ENCODE measurements at regions not wholly inside any gene's neighbourhood (a gene's known extent, or its start where the extent isn't known, plus 50 kb on each side); places are given as distances from the start of the nearest gene placed in this dataset.
A peak's percentile ranks its signal among the peaks of the same experiment; 100 is the strongest.

- H3K27ac Mint-ChIP-seq, result no peak overlapping the region
- POLR2A ChIA-PET, result no interaction called here
- CTCF ChIA-PET, result no interaction called here
- H3K4me1 Mint-ChIP-seq, result peaks cover 35% of the 10 kb centered on the region
- DNase-seq (ENCODE audit: low spot score) (no peak), ATAC-seq (peak; percentile 58)
- H3K27me3 Mint-ChIP-seq (ENCODE audit: low read depth), result no peaks in the 10 kb centered on the region
- TF ChIP-seq SMAD4 (CRISPR knock-in tag; IDR thresholded peaks at IDR 0.05) (no peak), PREB (CRISPR knock-in tag; IDR thresholded peaks at IDR 0.05; ENCODE audit: borderline replicate concordance) (no peak), ARID4B (CRISPR knock-in tag; IDR thresholded peaks at IDR 0.05; ENCODE audit: borderline replicate concordance) (no peak), HMGA2 (CRISPR knock-in tag; IDR thresholded peaks at IDR 0.05) (no peak), FOXP1 (CRISPR knock-in tag; IDR thresholded peaks at IDR 0.05; ENCODE audit: borderline replicate concordance) (no peak), ZNF121 (CRISPR knock-in tag; IDR thresholded peaks at IDR 0.05) (no peak), ELF4 (CRISPR knock-in tag; IDR thresholded peaks at IDR 0.05; ENCODE audit: low read depth) (no peak), NR1H2 (CRISPR knock-in tag; IDR thresholded peaks at IDR 0.05) (no peak), USF1 (CRISPR knock-in tag; IDR thresholded peaks at IDR 0.05) (peak; percentile 41; the same call in 1 of the 2 replicates), USF2 (CRISPR knock-in tag; IDR thresholded peaks at IDR 0.05) (peak; percentile 66), RELA (CRISPR knock-in tag; IDR thresholded peaks at IDR 0.05; ENCODE audit: borderline replicate concordance) (no peak), ERG (CRISPR knock-in tag; IDR thresholded peaks at IDR 0.05) (no peak), NR2C2 (CRISPR knock-in tag; IDR thresholded peaks at IDR 0.05) (no peak)
- TF ChIP-seq, protein P1, sequence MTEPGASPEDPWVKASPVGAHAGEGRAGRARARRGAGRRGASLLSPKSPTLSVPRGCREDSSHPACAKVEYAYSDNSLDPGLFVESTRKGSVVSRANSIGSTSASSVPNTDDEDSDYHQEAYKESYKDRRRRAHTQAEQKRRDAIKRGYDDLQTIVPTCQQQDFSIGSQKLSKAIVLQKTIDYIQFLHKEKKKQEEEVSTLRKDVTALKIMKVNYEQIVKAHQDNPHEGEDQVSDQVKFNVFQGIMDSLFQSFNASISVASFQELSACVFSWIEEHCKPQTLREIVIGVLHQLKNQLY (CRISPR knock-in tag; IDR thresholded peaks at IDR 0.05), result no peak
- TF ChIP-seq, protein P2, sequence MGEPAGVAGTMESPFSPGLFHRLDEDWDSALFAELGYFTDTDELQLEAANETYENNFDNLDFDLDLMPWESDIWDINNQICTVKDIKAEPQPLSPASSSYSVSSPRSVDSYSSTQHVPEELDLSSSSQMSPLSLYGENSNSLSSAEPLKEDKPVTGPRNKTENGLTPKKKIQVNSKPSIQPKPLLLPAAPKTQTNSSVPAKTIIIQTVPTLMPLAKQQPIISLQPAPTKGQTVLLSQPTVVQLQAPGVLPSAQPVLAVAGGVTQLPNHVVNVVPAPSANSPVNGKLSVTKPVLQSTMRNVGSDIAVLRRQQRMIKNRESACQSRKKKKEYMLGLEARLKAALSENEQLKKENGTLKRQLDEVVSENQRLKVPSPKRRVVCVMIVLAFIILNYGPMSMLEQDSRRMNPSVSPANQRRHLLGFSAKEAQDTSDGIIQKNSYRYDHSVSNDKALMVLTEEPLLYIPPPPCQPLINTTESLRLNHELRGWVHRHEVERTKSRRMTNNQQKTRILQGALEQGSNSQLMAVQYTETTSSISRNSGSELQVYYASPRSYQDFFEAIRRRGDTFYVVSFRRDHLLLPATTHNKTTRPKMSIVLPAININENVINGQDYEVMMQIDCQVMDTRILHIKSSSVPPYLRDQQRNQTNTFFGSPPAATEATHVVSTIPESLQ (CRISPR knock-in tag; IDR thresholded peaks at IDR 0.05), result no peak
- TF ChIP-seq, protein P3, sequence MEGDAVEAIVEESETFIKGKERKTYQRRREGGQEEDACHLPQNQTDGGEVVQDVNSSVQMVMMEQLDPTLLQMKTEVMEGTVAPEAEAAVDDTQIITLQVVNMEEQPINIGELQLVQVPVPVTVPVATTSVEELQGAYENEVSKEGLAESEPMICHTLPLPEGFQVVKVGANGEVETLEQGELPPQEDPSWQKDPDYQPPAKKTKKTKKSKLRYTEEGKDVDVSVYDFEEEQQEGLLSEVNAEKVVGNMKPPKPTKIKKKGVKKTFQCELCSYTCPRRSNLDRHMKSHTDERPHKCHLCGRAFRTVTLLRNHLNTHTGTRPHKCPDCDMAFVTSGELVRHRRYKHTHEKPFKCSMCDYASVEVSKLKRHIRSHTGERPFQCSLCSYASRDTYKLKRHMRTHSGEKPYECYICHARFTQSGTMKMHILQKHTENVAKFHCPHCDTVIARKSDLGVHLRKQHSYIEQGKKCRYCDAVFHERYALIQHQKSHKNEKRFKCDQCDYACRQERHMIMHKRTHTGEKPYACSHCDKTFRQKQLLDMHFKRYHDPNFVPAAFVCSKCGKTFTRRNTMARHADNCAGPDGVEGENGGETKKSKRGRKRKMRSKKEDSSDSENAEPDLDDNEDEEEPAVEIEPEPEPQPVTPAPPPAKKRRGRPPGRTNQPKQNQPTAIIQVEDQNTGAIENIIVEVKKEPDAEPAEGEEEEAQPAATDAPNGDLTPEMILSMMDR (IDR thresholded peaks at IDR 0.05), result no peak
- TF ChIP-seq, protein P4, sequence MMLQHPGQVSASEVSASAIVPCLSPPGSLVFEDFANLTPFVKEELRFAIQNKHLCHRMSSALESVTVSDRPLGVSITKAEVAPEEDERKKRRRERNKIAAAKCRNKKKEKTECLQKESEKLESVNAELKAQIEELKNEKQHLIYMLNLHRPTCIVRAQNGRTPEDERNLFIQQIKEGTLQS (CRISPR knock-in tag; conservative IDR thresholded peaks at IDR 0.05), result no peak
- H3K4me3 Mint-ChIP-seq, result no peak overlapping the region
- H3K36me3 Mint-ChIP-seq, result no peaks in the 10 kb centered on the region
- H3K9me3 Mint-ChIP-seq, result peaks cover 5% of the 10 kb centered on the region
These were observed 327.1 kb downstream of the PTTG2 start for GRCh38 chr4:38287101-38287851.
